GM23248 (cell line): ENCODE measurements at regions not wholly inside any gene's neighbourhood (a gene's known extent, or its start where the extent isn't known, plus 50 kb on each side); places are given as distances from the start of the nearest gene placed in this dataset.
A peak's percentile ranks its signal among the peaks of the same experiment; 100 is the strongest.

Experiments used
- DNase-seq: peaks from one replicate; pipeline ENCODE4 v3.0.0-alpha.2; 2015
- H2AFZ ChIP-seq: fragments of 200-600 bp; sonication (generic); 2 replicates; pipeline ENCODE4 v1.6.1; 2016; ENCODE audit warnings: antibody characterized with exemption
- H3F3A ChIP-seq: fragments of 200-600 bp; sonication (generic); 2 replicates; pipeline ENCODE4 v1.6.1; 2016; ENCODE audit warnings: mild to moderate bottlenecking, antibody characterized with exemption, mixed run types; ENCODE audit not compliant: insufficient read depth
- H3K27ac ChIP-seq: fragments of 200-600 bp; sonication (generic); 2 replicates; pipeline ENCODE4 v1.5.1; 2016; ENCODE audit warnings: mild to moderate bottlenecking
- H3K27me3 ChIP-seq: fragments of 200-600 bp; sonication (generic); replicated peaks from 2 replicates; pipeline ENCODE4 v1.6.1; 2016; ENCODE audit warnings: mild to moderate bottlenecking; ENCODE audit not compliant: insufficient read depth
- H3K36me3 ChIP-seq: fragments of 200-600 bp; sonication (generic); 2 replicates; pipeline ENCODE4 v1.6.1; 2016; ENCODE audit warnings: low read depth, mild to moderate bottlenecking
- H3K4me1 ChIP-seq: fragments of 200-600 bp; sonication (generic); 2 replicates; pipeline ENCODE4 v1.6.1; 2016; ENCODE audit warnings: mild to moderate bottlenecking; ENCODE audit not compliant: insufficient read depth
- H3K4me2 ChIP-seq: fragments of 200-600 bp; sonication (generic); one replicate; pipeline ENCODE4 v1.6.1; 2016; ENCODE audit warnings: mild to moderate bottlenecking; ENCODE audit not compliant: unreplicated experiment
- H3K4me3 ChIP-seq: fragments of 200-600 bp; sonication (generic); 2 replicates; pipeline ENCODE4 v1.5.1; 2016; ENCODE audit warnings: mild to moderate bottlenecking
- H3K79me2 ChIP-seq: fragments of 200-600 bp; sonication (generic); 2 replicates; pipeline ENCODE4 v1.6.1; 2016; ENCODE audit warnings: mild to moderate bottlenecking; ENCODE audit not compliant: insufficient read depth
- H3K9ac ChIP-seq: fragments of 200-600 bp; sonication (generic); 2 replicates; pipeline ENCODE4 v1.6.1; 2016; ENCODE audit warnings: mild to moderate bottlenecking
- H3K9me2 ChIP-seq: fragments of 200-600 bp; sonication (generic); 2 replicates; pipeline ENCODE4 v1.6.1; 2016; ENCODE audit warnings: mixed run types, mild to moderate bottlenecking, moderate library complexity; ENCODE audit not compliant: insufficient read depth
- H3K9me3 ChIP-seq: fragments of 200-600 bp; sonication (generic); one replicate; pipeline ENCODE4 v1.6.1; 2017; ENCODE audit warnings: low read depth
- H4K20me1 ChIP-seq: fragments of 200-600 bp; sonication (generic); 2 replicates; pipeline ENCODE4 v1.6.0; 2016; ENCODE audit not compliant: insufficient read depth
- EZH2 ChIP-seq: fragments of 200-600 bp; sonication (generic); IDR thresholded peaks from 2 replicates; pipeline ENCODE4 v1.6.1; 2018; ENCODE audit warnings: antibody characterized with exemption, mild to moderate bottlenecking; ENCODE audit not compliant: insufficient read depth, poor library complexity, severe bottlenecking
- EZH2phosphoT487 ChIP-seq: fragments of 200-600 bp; sonication (generic); IDR thresholded peaks from 2 replicates; pipeline ENCODE4 v1.6.1; 2018; ENCODE audit warnings: antibody characterized with exemption, moderate library complexity, mild to moderate bottlenecking, low read depth; ENCODE audit not compliant: insufficient read depth
- WGBS, 2 experiments: methylation state at CpG; one replicate each; pipeline ENCODE4 v1.1.6; 2015 to 2017; ENCODE audit warnings: low lambda C conversion rate in 2 of 2, low coverage in 1 of 2; ENCODE audit errors: missing lambda C conversion rate in 2 of 2; 5-methylcytosine and 5-hydroxymethylcytosine counted together
- in situ Hi-C: fragments of 300-500 bp; cut with MboI; formaldehyde crosslinking; loops from 2 replicates; pipeline ENCODE4 v1.15.0; 2020

DNA sequence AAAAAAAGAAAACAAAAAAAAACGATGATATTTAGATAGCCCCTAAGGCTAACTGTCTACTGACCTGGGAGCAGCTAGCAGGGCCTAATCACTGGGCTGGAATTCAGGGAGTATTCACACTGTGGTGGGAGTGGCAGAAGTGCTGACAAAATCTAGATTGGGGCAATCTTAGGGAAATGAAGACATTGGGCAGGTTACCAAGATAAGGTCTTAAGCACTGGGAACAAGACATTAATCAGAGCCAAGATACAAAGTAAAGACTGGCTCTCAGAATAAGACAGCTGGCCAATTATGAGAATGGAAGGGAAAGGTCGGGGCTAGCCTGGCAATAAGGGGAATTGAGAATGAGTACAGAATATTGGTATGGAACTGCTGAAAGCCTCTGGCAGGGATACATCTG is 100.2 kb upstream of the GRIA3 start:
- H3K9me2 ChIP-seq: no peaks in the 10 kb centered on the region
- H3K27me3 ChIP-seq: no peaks in the 10 kb centered on the region
- peak overlapping the region; percentile 87 for H3K27ac ChIP-seq
- H3K36me3 ChIP-seq: no peaks in the 10 kb centered on the region
- in situ Hi-C loops: no loop called here
- no peaks in the 10 kb centered on the region for H4K20me1 ChIP-seq
- DNase-seq: peak; percentile 36
- no peak overlapping the region for H3K4me3 ChIP-seq
- no peaks in the 10 kb centered on the region for H3K9me3 ChIP-seq
- peaks cover 52% of the 10 kb centered on the region for H3K4me1 ChIP-seq
- WGBS, 2 experiments: 7 to 15% methylated on average over 2 of the region's 2 CpGs
- H3K9ac ChIP-seq: no peak overlapping the region; the same call in 1 of the 2 replicates
- no peak overlapping the region for H2AFZ ChIP-seq
- no peaks in the 10 kb centered on the region for H3K79me2 ChIP-seq
- no peak for TF ChIP-seq EZH2phosphoT487
- no peak for TF ChIP-seq EZH2
- peaks cover 51% of the 10 kb centered on the region; the same call in 1 of the 2 replicates for H3F3A ChIP-seq
- H3K4me2 ChIP-seq: no peak overlapping the region

DNA sequence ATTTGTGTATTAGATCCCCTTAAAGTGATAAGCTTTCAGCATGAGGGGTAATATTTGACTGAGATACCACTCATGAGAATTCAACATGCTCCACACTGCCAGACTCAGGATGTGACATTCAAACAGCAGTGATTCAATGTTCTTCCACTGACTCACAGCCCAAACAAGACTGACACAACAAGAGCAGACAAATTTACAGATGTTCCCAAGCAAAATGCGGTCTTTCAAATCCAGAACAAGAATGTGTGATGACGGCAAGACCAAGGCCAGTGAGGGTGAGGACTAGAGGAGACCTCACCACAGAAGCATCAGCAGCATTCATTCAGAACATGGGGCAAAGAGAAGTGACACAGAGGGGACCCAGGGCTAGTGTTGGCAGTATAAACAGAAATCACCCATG is 99.3 kb upstream of the GRIA3 start:
- no peak overlapping the region for H3K4me3 ChIP-seq
- in situ Hi-C loops: no loop called here
- no peaks in the 10 kb centered on the region for H3K36me3 ChIP-seq
- no peak overlapping the region for H3K4me2 ChIP-seq
- H3K9me2 ChIP-seq: no peaks in the 10 kb centered on the region
- no peaks in the 10 kb centered on the region for H3K27me3 ChIP-seq
- peak overlapping the region; percentile 46 for H3K9ac ChIP-seq
- peaks cover 52% of the 10 kb centered on the region for H3K4me1 ChIP-seq
- peaks cover 51% of the 10 kb centered on the region; the same call in 1 of the 2 replicates for H3F3A ChIP-seq
- no peaks in the 10 kb centered on the region for H3K9me3 ChIP-seq
- TF ChIP-seq EZH2phosphoT487 (no peak), EZH2 (no peak)
- H4K20me1 ChIP-seq: no peaks in the 10 kb centered on the region
- 0 to 3% methylated on average over 2 of the region's 2 CpGs for WGBS, 2 experiments
- peak overlapping the region; percentile 87 for H3K27ac ChIP-seq
- no peak overlapping the region for H2AFZ ChIP-seq
- H3K79me2 ChIP-seq: no peaks in the 10 kb centered on the region
- peak; percentile 84 for DNase-seq

DNA sequence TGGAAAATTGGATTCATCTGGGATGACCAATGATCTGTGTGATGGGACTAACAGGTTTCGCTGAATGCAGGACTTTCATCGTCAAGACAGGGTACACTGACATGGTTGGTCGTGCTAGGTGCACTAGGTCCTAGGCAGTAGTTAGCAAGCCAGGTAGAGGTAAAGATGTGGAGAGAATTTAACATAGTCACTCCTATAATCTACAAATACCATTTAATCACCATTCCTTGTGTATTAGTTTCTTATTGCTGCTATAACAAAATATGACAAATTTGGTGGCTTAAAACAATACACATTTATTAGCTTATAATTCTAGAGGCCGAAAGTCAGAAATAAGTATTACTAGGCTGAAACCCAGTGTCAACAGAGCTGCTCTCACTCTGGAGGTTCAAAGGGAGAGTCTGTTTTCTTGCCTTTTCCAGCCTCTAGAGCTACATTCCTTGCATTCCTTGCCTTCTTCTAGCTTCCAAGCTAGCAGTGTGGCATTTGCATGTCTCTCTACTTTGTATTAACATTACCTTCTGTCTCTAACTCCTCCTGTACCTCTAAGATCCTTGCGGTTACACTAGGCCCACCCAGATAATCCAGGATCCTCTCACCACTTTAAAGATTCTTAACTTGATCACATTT is 98.7 kb upstream of the GRIA3 start:
- Histone ChIP-seq H3F3A (peaks cover 51% of the 10 kb centered on the region; the same call in 1 of the 2 replicates), H4K20me1 (no peaks in the 10 kb centered on the region), H3K27me3 (no peaks in the 10 kb centered on the region), H3K9me3 (no peaks in the 10 kb centered on the region), H3K9ac (peak overlapping the region; percentile 46; the same call in 1 of the 2 replicates), H2AFZ (no peak overlapping the region), H3K36me3 (no peaks in the 10 kb centered on the region), H3K4me3 (no peak overlapping the region), H3K4me1 (peaks cover 52% of the 10 kb centered on the region), H3K4me2 (no peak overlapping the region), H3K79me2 (no peaks in the 10 kb centered on the region), H3K9me2 (no peaks in the 10 kb centered on the region), H3K27ac (peak overlapping the region; percentile 87)
- WGBS, 2 experiments: 95 to 96% methylated on average over 5 of the region's 5 CpGs
- in situ Hi-C loops: no loop called here
- no peak for DNase-seq
- TF ChIP-seq EZH2phosphoT487: no peak
- TF ChIP-seq EZH2: no peak

DNA sequence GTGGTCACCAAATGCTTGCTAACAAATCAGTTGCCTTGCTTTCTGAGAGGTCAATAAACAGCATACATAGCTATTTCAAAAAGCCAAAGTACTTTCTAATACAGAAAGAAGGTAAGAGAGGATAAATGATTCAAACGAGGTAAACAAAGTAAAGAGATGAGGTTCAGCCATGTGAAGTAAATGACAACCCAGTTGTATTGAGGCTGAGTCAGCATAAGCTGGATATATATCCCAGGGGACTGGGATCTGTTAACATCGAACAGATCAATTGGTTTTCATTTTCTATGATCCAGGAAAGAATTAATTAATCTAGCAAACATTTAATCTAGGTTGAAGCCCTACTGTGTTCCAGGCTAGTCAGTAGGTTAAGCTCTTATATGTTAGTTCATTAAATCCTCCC is 97.3 kb upstream of the GRIA3 start:
- H3K9me2 ChIP-seq: no peaks in the 10 kb centered on the region
- in situ Hi-C loops: no loop called here
- peaks cover 45% of the 10 kb centered on the region for H3K4me1 ChIP-seq
- no peak overlapping the region for H2AFZ ChIP-seq
- no peaks in the 10 kb centered on the region for H4K20me1 ChIP-seq
- H3K4me3 ChIP-seq: no peak overlapping the region
- no peaks in the 10 kb centered on the region for H3K27me3 ChIP-seq
- WGBS, 2 experiments: 50 to 57% methylated on average over 2 of the region's 2 CpGs
- H3F3A ChIP-seq: peaks cover 44% of the 10 kb centered on the region; the same call in 1 of the 2 replicates
- TF ChIP-seq EZH2phosphoT487 (no peak), EZH2 (no peak)
- no peak for DNase-seq
- H3K9ac ChIP-seq: no peak overlapping the region
- no peaks in the 10 kb centered on the region for H3K36me3 ChIP-seq
- H3K27ac ChIP-seq: no peak overlapping the region
- H3K4me2 ChIP-seq: no peak overlapping the region
- no peaks in the 10 kb centered on the region for H3K9me3 ChIP-seq
- H3K79me2 ChIP-seq: no peaks in the 10 kb centered on the region
